DND-41 (cell line): ENCODE measurements at regions not wholly inside any gene's neighbourhood (a gene's known extent, or its start where the extent isn't known, plus 50 kb on each side); places are given as distances from the start of the nearest gene placed in this dataset.
"Not testable (repeated sequence)": the region's sequence is repeated elsewhere in the genome, so short reads cannot be mapped to it uniquely, and the experiment has no call there.

ENCODE experiments used
- ATAC-seq: fragments of 200-7000 bp; cut with Tn5 transposase; 3 replicates; pipeline ENCODE4 v1.9.1; 2021; ENCODE audit warnings: low read depth; ENCODE audit not compliant: insufficient read depth
- DNase-seq: peaks from one replicate; pipeline ENCODE4 v3.0.0-alpha.2; 2020
- H2AFZ ChIP-seq: 2 replicates; pipeline ENCODE4 v1.6.0; 2012; ENCODE audit warnings: low read depth, low read length
- H3K27ac ChIP-seq: 2 replicates; pipeline ENCODE4 v1.5.1; 2012; ENCODE audit warnings: low read length, inconsistent platforms
- H3K27me3 ChIP-seq: fragments of 200-600 bp; sonication (generic); 2 replicates; pipeline ENCODE4 v1.6.0; 2012; ENCODE audit warnings: low read length, mild to moderate bottlenecking, inconsistent platforms; ENCODE audit not compliant: insufficient read depth, poor library complexity
- H3K36me3 ChIP-seq: 2 replicates; pipeline ENCODE4 v1.5.1; 2012; ENCODE audit warnings: low read length, inconsistent platforms; ENCODE audit not compliant: insufficient read depth
- H3K4me1 ChIP-seq: 2 replicates; pipeline ENCODE4 v1.5.1; 2012; ENCODE audit warnings: mild to moderate bottlenecking, low read length; ENCODE audit not compliant: insufficient read depth
- H3K4me2 ChIP-seq: 2 replicates; pipeline ENCODE4 v1.6.0; 2012; ENCODE audit warnings: mild to moderate bottlenecking, moderate library complexity, low read length, inconsistent platforms; ENCODE audit not compliant: insufficient read depth
- H3K4me3 ChIP-seq, 2 experiments: fragments of 200-600 bp in 1 of 2; shearing (Covaris generic) in 1 of 2; 2 replicates each; pipeline ENCODE4 v1.5.1; 2012 to 2016; ENCODE audit warnings: inconsistent platforms in 2 of 2, low read length in 2 of 2, mild to moderate bottlenecking in 2 of 2, low read depth in 1 of 2, moderate library complexity in 1 of 2
- H3K79me2 ChIP-seq: 2 replicates; pipeline ENCODE4 v1.6.0; 2012; ENCODE audit warnings: low read length, inconsistent platforms; ENCODE audit not compliant: insufficient read depth
- H3K9ac ChIP-seq: 2 replicates; pipeline ENCODE4 v1.6.0; 2012; ENCODE audit warnings: low read depth, mild to moderate bottlenecking, inconsistent platforms, low read length, moderate library complexity
- H3K9me3 ChIP-seq: 2 replicates; pipeline ENCODE4 v1.5.1; 2012; ENCODE audit warnings: low read length, moderate library complexity, mild to moderate bottlenecking, inconsistent platforms; ENCODE audit not compliant: insufficient read depth, severe bottlenecking
- H4K20me1 ChIP-seq: 2 replicates; pipeline ENCODE4 v1.6.0; 2012; ENCODE audit warnings: low read length; ENCODE audit not compliant: insufficient read depth
- EZH2 ChIP-seq: IDR thresholded peaks from 3 replicates; pipeline ENCODE4 v1.6.1; 2012; ENCODE audit warnings: borderline replicate concordance, low read depth, mild to moderate bottlenecking, moderate library complexity, low read length, inconsistent platforms; ENCODE audit not compliant: severe bottlenecking
- TF ChIP-seq, protein P1 (sequence below): IDR thresholded peaks from 2 replicates; pipeline ENCODE4 v1.5.1; 2012; ENCODE audit warnings: borderline replicate concordance, low read length, moderate library complexity, mild to moderate bottlenecking; ENCODE audit not compliant: poor library complexity, severe bottlenecking; ENCODE audit errors: extremely low read depth

DNA sequence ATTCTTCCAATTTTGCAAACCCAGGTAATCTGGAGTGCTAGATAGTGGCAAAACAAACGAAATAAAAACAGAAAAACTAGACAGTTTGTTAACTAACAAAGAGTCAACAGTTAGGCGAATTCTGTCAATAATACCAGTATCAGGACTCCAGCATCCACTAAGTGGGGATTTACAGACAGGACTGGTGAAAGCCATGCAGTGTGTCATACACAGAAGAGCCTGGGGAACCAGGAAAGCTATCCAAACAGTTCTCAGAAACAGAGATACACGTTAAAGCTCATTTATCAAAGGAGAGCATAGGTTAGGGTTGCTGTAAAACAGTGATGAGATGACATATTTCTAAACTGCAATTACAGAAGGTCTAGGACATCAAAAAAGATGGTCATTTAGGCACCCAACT, 203.7 kb upstream of the KIF2B start:
- DNase-seq (no peak), ATAC-seq (no peak)
- TF ChIP-seq, protein P1, sequence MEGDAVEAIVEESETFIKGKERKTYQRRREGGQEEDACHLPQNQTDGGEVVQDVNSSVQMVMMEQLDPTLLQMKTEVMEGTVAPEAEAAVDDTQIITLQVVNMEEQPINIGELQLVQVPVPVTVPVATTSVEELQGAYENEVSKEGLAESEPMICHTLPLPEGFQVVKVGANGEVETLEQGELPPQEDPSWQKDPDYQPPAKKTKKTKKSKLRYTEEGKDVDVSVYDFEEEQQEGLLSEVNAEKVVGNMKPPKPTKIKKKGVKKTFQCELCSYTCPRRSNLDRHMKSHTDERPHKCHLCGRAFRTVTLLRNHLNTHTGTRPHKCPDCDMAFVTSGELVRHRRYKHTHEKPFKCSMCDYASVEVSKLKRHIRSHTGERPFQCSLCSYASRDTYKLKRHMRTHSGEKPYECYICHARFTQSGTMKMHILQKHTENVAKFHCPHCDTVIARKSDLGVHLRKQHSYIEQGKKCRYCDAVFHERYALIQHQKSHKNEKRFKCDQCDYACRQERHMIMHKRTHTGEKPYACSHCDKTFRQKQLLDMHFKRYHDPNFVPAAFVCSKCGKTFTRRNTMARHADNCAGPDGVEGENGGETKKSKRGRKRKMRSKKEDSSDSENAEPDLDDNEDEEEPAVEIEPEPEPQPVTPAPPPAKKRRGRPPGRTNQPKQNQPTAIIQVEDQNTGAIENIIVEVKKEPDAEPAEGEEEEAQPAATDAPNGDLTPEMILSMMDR: no peak
- TF ChIP-seq EZH2: no peak
- H3K4me1 ChIP-seq: no peaks in the 10 kb centered on the region
- no peak overlapping the region for H3K9ac ChIP-seq
- no peaks in the 10 kb centered on the region for H3K36me3 ChIP-seq
- H2AFZ ChIP-seq: no peak overlapping the region
- H3K27me3 ChIP-seq: no peaks in the 10 kb centered on the region
- no peak overlapping the region for H3K4me2 ChIP-seq
- H4K20me1 ChIP-seq: no peaks in the 10 kb centered on the region
- H3K4me3 ChIP-seq: no peak overlapping the region
- no peak overlapping the region for H3K27ac ChIP-seq
- H3K79me2 ChIP-seq: no peaks in the 10 kb centered on the region
- no peaks in the 10 kb centered on the region for H3K9me3 ChIP-seq

- not testable (repeated sequence) for H3K79me2 ChIP-seq, H3K4me2 ChIP-seq, H3K4me1 ChIP-seq, H3K36me3 ChIP-seq, H3K9me3 ChIP-seq, H3K27me3 ChIP-seq, H2AFZ ChIP-seq, DNase-seq, H3K27ac ChIP-seq, H4K20me1 ChIP-seq, H3K9ac ChIP-seq, ATAC-seq, H3K4me3 ChIP-seq
These were observed 214.5 kb upstream of the KIF2B start for GRCh38 chr17:53608208-53608607.

GRCh38 chr17:53607475-53607874, 215.3 kb upstream of the KIF2B start:
- H3K27ac ChIP-seq: no peak overlapping the region
- H3K4me2 ChIP-seq: no peak overlapping the region
- H3K27me3 ChIP-seq: no peaks in the 10 kb centered on the region
- no peak for TF ChIP-seq EZH2
- TF ChIP-seq, protein P1: no peak
- ATAC-seq (no peak), DNase-seq (no peak)
- H3K4me3 ChIP-seq: no peak overlapping the region
- H3K9ac ChIP-seq: no peak overlapping the region
- no peaks in the 10 kb centered on the region for H4K20me1 ChIP-seq
- no peaks in the 10 kb centered on the region for H3K79me2 ChIP-seq
- H3K9me3 ChIP-seq: no peaks in the 10 kb centered on the region
- no peak overlapping the region for H2AFZ ChIP-seq
- no peaks in the 10 kb centered on the region for H3K4me1 ChIP-seq
- no peaks in the 10 kb centered on the region for H3K36me3 ChIP-seq

- H4K20me1 ChIP-seq: no peaks in the 10 kb centered on the region
- TF ChIP-seq, protein P1: no peak
- no peak for TF ChIP-seq EZH2
- no peak overlapping the region for H3K4me2 ChIP-seq
- no peak overlapping the region for H3K4me3 ChIP-seq
- H3K79me2 ChIP-seq: no peaks in the 10 kb centered on the region
- no peak for ATAC-seq
- no peaks in the 10 kb centered on the region for H3K36me3 ChIP-seq
- no peaks in the 10 kb centered on the region for H3K4me1 ChIP-seq
- no peak overlapping the region for H2AFZ ChIP-seq
- DNase-seq: no peak
- H3K9me3 ChIP-seq: no peaks in the 10 kb centered on the region
- no peaks in the 10 kb centered on the region for H3K27me3 ChIP-seq
- no peak overlapping the region for H3K27ac ChIP-seq
- H3K9ac ChIP-seq: no peak overlapping the region
These were observed 234.4 kb upstream of the KIF2B start for GRCh38 chr17:53588317-53588716.
